ENCODE measurements at regions not wholly inside any gene's neighbourhood (a gene's known extent, or its start where the extent isn't known, plus 50 kb on each side); places are given as distances from the start of the nearest gene placed in this dataset.

GRCh38 chr13:54875111-54875510, 1846.5 kb downstream of the OLFM4 start:
- Histone ChIP-seq H3K4me3 (ENCODE audit: control extremely low read depth in 1 of 5, extremely low read depth in 1 of 5, insufficient read depth in 1 of 5, low read depth in 2 of 5, low read length in 4 of 5) (no peak overlapping the region), H3K4me1 (ENCODE audit: control insufficient read depth in 2 of 2, insufficient read depth in 2 of 2, low read length in 2 of 2) (no peaks in the 10 kb centered on the region), H2AFZ (ENCODE audit: insufficient read depth, low read depth, low read length, poor library complexity, severe bottlenecking) (no peak overlapping the region), H3K4me2 (replicated peaks; ENCODE audit: low read depth, low read length, poor library complexity, severe bottlenecking) (no peak overlapping the region), H3K9me3 (ENCODE audit: control extremely low read depth in 1 of 3, control insufficient read depth in 2 of 3, insufficient read depth in 1 of 3, low read length in 2 of 3) (no peaks in the 10 kb centered on the region), H4K20me1 (ENCODE audit: control insufficient read depth, insufficient read depth, low read length, poor library complexity, severe bottlenecking) (no peaks in the 10 kb centered on the region), H3K36me3 (replicated peaks in 1 of 2; ENCODE audit: control extremely low read depth in 1 of 2, control insufficient read depth in 1 of 2, extremely low read depth in 1 of 2, insufficient read depth in 2 of 2, low read length in 1 of 2) (no peaks in the 10 kb centered on the region), H3K9ac (ENCODE audit: low read length) (no peak overlapping the region), H3K27me3 (replicated peaks in 1 of 4; ENCODE audit: control extremely low read depth in 1 of 4, control insufficient read depth in 3 of 4, insufficient read depth in 4 of 4, low read length in 3 of 4) (no peaks in the 10 kb centered on the region), H3K27ac (ENCODE audit: low read length in 2 of 2) (no peak overlapping the region), H3K79me2 (ENCODE audit: control insufficient read depth, insufficient read depth, low read length) (no peaks in the 10 kb centered on the region)
- TF ChIP-seq CTCF (IDR thresholded peaks at IDR 0.05) (no peak), EZH2 (IDR thresholded peaks at IDR 0.05; ENCODE audit: borderline replicate concordance, insufficient read depth, low read depth, low read length, poor library complexity, severe bottlenecking) (no peak)
- no peak for DNase-seq
- Mint-ChIP-seq H3K4me3 (no peak overlapping the region), H3K27ac (no peak overlapping the region), H3K4me1 (no peaks in the 10 kb centered on the region), H3K27me3 (no peaks in the 10 kb centered on the region), H3K9me3 (ENCODE audit: insufficient read depth) (peaks cover 4% of the 10 kb centered on the region)
- WGBS (ENCODE audit: insufficient coverage), result 87% methylated on average over 2 of the region's 3 CpGs
- ChIA-PET CTCF (no interaction called here), POLR2A (no interaction called here)
- ATAC-seq (ENCODE audit: low read depth), result no peak
- intact Hi-C loops (cut with micrococcal nuclease), result no loop called here

GRCh38 chr13:54879036-54879435, 1850.4 kb downstream of the OLFM4 start:
- intact Hi-C loops (cut with micrococcal nuclease), result no loop called here
- Histone ChIP-seq H3K4me3 (ENCODE audit: control extremely low read depth in 1 of 5, extremely low read depth in 1 of 5, insufficient read depth in 1 of 5, low read depth in 2 of 5, low read length in 4 of 5) (no peak overlapping the region), H3K9ac (ENCODE audit: low read length) (no peak overlapping the region), H3K27me3 (replicated peaks in 1 of 4; ENCODE audit: control extremely low read depth in 1 of 4, control insufficient read depth in 3 of 4, insufficient read depth in 4 of 4, low read length in 3 of 4) (no peaks in the 10 kb centered on the region), H3K27ac (ENCODE audit: low read length in 2 of 2) (no peak overlapping the region), H3K4me2 (replicated peaks; ENCODE audit: low read depth, low read length, poor library complexity, severe bottlenecking) (no peak overlapping the region), H3K36me3 (replicated peaks in 1 of 2; ENCODE audit: control extremely low read depth in 1 of 2, control insufficient read depth in 1 of 2, extremely low read depth in 1 of 2, insufficient read depth in 2 of 2, low read length in 1 of 2) (no peaks in the 10 kb centered on the region), H3K79me2 (ENCODE audit: control insufficient read depth, insufficient read depth, low read length) (no peaks in the 10 kb centered on the region), H3K9me3 (ENCODE audit: control extremely low read depth in 1 of 3, control insufficient read depth in 2 of 3, insufficient read depth in 1 of 3, low read length in 2 of 3) (no peaks in the 10 kb centered on the region), H4K20me1 (ENCODE audit: control insufficient read depth, insufficient read depth, low read length, poor library complexity, severe bottlenecking) (no peaks in the 10 kb centered on the region), H2AFZ (ENCODE audit: insufficient read depth, low read depth, low read length, poor library complexity, severe bottlenecking) (no peak overlapping the region), H3K4me1 (ENCODE audit: control insufficient read depth in 2 of 2, insufficient read depth in 2 of 2, low read length in 2 of 2) (no peaks in the 10 kb centered on the region)
- Mint-ChIP-seq H3K9me3 (ENCODE audit: insufficient read depth) (no peaks in the 10 kb centered on the region), H3K27ac (no peak overlapping the region), H3K4me3 (no peak overlapping the region), H3K27me3 (no peaks in the 10 kb centered on the region), H3K4me1 (no peaks in the 10 kb centered on the region)
- no CpG with 5 or more reads among the region's 2 CpGs for WGBS (ENCODE audit: insufficient coverage)
- DNase-seq (no peak), ATAC-seq (ENCODE audit: low read depth) (no peak)
- TF ChIP-seq EZH2 (IDR thresholded peaks at IDR 0.05; ENCODE audit: borderline replicate concordance, insufficient read depth, low read depth, low read length, poor library complexity, severe bottlenecking) (no peak), CTCF (IDR thresholded peaks at IDR 0.05) (no peak)
- ChIA-PET CTCF (no interaction called here), POLR2A (no interaction called here)

Data from B cell (primary cell).